Stimulated activated CD4-positive, alpha-beta T cell treated with anti-CD3 and anti-CD28 coated beads, Interleukin-15, amount 100 ng/mL, for 48 hours (primary cell): ENCODE measurements at regions not wholly inside any gene's neighbourhood (a gene's known extent, or its start where the extent isn't known, plus 50 kb on each side); places are given as distances from the start of the nearest gene placed in this dataset.
"Not testable (repeated sequence)": the region's sequence is repeated elsewhere in the genome, so short reads cannot be mapped to it uniquely, and the experiment has no call there.

Source experiments
- DNase-seq, 2 donors: peaks; one replicate each; pipeline ENCODE4 v3.0.0-alpha.2; 2020; ENCODE audit warnings: low read depth in 2 of 2

- DNase-seq = no peak
Measured at GRCh38 chr2:207328944-207329386, 163.2 kb upstream of the KLF7 start.

DNA sequence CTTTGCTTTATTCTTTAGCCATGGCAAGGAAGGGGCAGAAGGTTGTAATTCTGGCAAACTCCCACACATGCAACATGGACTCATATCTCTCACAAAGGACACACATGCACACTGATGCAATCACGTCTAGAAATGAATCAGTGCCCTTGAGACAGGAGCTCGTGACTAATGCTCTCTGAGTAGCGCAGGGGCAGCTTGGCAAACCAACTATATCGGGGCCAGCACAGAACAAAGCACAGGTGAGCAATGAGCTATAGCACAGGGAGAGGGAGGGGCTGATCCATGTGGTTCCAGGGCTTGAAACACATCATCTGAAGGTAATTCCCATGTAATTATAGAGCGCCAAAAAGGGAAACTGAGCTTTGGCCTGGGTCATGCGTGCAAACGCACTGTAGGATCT, 165.2 kb upstream of the KLF7 start:
- DNase-seq = peak; percentile 72

GRCh38 chr2:207331674-207332073, 165.9 kb upstream of the KLF7 start:
- DNase-seq = no peak

- no peak for DNase-seq
Measured at GRCh38 chr2:207332480-207333212, 166.9 kb upstream of the KLF7 start.

DNA sequence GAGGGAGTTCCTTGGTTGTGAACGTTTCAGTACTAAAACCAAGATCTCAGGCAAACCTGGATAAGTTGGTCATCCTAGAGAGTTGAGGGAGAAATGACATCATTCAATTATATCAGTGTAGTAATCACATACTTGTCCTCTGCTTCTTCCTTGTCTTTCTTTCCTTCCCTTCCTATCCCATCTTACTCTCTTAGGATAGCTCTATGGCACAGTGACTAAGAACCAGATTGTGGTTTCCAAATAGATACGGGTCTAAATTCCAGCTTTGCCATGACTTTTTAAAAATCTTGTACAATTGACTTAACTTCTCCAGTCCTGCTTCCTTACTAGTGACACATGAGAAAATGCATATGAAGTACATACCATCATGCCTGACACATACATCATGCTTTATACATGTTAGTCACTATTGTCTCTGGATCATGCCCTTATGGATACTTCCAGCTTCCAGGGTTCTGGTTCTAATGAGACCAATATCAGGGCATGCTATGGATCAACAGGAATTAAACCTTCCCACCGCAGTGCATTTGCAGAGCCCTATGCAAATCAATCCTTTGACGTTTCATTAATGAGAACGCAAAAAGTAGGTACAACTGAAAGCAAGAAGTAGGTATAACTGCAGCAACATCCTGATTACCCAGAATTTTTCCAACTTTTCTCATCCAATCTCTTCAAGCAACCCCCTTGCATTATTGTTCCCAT, 168.0 kb upstream of the KLF7 start:
- no peak for DNase-seq

- DNase-seq = no peak
Measured at GRCh38 chr2:207334301-207334623, 168.5 kb upstream of the KLF7 start.

GRCh38 chr2:207334624-207335371, 169.1 kb upstream of the KLF7 start:
- DNase-seq = peak in 1 of 2 donors; percentile 47

DNA sequence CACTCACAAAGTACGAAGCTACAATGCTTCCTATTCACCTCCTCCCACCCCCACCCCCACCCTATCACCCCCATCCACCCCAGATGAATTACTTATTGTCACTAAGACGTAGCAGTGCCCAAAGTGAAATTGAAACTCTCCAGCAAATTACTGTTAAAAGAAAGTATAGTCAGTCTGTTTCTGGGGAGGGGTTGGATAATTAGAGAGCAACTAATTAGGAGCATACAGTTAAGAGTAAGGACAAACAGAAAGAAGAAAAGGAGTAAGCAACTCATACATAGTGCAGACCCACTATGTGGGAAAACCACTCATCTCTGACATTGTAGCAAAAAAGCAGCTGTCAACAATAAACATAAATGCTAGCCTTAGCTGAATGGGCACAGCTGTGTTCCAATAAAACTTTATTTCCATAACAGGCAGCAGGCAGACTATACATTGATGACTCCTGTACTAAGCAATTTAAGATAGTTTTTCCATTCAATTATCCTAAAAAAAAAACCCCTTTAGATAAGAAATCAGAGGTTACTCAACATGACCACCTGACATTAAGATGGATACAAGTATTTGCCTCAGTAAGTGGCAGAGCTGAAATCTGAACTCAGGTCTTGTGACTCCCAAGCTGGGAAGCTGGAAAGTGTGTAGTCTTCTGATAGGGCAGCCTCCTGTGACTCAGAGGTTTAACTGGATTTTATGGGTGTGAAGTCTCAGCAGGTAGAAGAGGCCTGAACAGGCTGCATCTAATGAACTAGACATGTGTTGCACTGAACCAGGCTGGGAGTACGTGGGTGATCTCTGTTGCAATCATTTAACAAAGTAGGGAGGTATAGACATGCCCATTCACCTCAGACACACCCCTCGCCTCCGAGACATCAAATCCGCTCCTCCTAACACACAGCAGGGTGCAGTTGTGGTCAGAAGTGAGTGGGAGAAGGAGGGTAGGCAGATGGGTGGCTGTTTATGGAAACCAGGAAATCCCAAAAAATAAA, 171.8 kb upstream of the KLF7 start:
- DNase-seq = no peak

DNA sequence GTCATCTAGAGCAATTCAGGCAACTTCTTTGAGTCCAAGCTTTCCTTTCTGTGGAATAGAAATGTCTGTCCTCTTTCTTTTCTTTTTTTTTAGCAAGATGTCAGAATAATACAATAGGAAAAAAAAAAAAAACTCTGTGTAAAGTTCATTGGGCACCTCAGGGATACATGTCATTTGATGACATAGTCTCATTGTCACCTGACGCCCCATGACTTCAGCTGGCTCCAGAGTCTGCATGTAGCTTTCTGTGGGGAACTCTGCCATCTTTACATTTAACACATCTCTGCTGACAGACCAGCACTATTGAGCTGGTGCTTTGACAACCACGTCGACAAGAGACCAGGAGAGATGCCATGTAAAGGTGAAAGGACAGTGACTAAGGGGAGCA, 172.5 kb upstream of the KLF7 start:
- no peak for DNase-seq

- no peak for DNase-seq
Measured at GRCh38 chr2:207338610-207339009, 172.9 kb upstream of the KLF7 start.

DNA sequence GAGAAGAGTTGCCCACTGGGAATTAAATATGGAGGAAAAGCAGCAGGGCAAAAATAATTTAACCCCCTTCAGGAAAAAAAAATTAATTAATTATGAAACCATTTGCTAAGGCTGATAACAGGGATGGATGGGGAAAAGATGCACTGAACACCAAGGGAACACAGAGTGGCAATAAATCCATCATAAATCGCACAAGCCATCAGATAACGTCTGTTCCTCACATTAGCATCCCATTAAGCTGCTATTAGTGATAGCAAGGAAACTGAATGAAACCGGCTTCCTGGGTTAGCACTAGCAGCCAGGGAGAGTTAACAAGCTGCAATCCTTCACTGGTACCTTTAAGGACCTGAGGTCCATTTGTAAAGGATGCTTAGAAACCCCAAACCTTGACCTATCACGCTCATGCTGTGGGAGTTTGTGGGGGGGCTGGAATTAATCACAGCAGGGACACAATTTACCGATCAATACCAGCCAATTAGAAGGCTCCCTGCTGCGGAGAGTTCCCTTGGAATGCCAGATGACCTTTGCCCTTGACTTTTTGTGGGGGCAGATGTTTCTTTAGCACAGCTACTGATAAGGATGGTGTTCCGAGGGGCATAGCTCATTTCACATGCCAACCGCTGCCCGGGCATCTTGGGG, 175.5 kb upstream of the KLF7 start:
- DNase-seq = no peak

- no peak for DNase-seq
Measured at GRCh38 chr2:207341804-207342203, 176.1 kb upstream of the KLF7 start.

DNA sequence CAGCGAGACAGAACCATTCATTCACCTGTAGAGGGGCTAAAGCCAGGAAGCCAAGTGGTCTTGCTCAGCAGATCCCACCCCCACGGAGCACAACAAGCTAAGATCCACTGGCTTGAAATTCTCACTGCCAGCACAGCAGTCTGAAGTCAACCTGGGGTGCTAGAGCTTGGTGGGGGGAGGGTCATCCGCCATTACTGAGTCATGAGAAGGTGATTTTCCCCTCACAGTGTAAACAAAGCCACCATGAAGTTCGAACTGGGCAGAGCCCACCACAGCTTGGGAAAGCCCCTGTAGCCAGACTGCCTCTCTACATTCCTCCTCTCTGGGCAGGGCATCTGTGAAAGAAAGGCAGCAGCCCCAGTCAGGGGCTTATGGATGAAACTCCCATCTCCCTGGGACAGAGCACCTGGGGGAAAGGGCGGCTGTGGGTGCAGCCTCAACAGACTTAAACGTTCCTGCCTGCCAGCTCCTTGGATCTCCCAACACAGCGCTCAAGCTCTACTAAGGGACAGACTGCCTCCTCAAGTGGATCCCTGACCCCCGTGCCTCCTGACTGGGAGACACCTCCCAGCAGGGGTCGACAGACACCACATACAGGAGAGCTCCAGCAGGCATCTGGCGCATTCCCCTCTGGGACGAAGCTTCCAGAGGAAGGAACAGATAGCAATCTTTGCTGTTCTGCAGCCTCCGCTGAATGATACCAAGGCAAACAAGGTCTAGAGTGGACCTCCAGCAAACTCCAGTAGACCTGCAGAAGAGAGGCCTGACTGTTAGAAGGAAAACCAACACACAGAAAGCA, 179.0 kb upstream of the KLF7 start:
- DNase-seq = not testable (repeated sequence)

- no peak for DNase-seq
Measured at GRCh38 chr2:207351171-207351570, 178.6 kb upstream of the CREB1 start.

DNA sequence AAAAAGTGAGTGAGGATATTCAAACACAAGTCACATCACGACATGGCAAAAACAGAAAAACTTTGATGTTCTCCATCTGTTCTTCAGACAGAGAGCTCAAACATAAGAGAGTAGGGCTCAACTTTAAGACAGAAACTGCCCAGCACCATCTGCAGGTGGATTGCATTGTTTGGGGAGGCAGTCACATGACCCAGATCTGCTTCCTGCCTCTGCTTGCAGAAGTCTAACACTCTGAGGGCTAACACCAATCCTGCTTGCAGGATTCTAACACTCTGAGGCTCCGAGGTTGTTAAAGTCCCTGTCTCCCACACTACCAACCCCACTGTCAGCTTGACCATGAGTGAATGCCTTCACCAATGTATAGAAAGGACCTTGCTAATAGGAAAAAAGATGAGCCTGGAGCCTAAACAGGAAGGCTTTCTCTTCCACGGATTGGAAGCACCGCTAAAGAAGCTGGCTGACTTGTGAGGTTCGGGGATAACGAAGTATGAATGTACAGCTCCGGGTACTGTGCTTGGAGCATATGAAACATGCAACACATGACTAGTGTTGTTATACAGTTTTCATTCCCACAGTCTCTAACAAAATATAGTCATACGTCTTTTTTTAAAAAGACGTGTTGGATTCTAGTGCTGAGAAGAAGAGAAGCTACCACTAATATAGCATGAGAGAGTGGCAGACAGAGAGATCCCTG, 176.6 kb upstream of the CREB1 start:
- no peak for DNase-seq

DNA sequence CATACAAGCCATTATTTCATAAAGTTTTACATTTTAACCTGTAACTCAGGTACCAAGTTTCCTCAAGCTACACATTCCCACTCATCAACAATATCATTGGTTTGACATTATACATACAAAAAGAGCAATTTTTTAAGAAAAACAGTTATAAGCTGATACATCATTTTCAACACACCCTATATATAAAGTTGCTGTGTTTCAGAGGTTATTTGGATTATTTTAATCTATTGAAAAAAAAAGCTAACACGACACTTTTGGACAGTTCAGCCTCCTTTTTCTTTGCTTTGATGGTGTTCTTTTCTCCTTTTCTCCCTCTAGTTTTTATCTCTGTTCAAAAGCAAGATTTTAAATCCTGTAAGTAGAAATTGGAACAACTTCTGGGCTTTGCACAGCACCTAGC, 175.9 kb upstream of the CREB1 start:
- DNase-seq = no peak

GRCh38 chr2:207354462-207354861, 175.3 kb upstream of the CREB1 start:
- DNase-seq = no peak

DNA sequence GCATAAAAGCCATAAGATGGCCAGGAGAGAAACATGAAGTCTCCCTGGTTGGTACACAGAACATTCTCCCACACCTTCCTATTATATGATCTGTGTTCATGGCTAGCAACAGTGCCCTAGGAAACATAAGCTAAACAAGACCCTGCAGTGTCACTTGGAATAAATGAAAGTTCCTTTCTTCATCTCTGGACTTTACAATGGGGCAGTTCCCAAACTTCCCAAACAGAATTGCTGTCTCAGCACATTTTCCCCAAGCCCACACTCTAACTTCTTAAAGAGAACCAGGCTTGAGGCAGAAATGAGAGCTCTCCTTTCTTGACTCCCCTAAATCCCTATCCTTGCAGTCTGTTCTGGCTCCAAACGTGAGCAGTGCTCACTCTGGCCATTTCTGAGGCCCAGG, 173.2 kb upstream of the CREB1 start:
- DNase-seq = no peak

GRCh38 chr2:207357216-207357615, 172.5 kb upstream of the CREB1 start:
- no peak for DNase-seq

GRCh38 chr2:207362716-207363115, 167.0 kb upstream of the CREB1 start:
- no peak for DNase-seq
